ENCODE measurements at regions not wholly inside any gene's neighbourhood (a gene's known extent, or its start where the extent isn't known, plus 50 kb on each side); places are given as distances from the start of the nearest gene placed in this dataset.
A peak's percentile ranks its signal among the peaks of the same experiment; 100 is the strongest.

DNA sequence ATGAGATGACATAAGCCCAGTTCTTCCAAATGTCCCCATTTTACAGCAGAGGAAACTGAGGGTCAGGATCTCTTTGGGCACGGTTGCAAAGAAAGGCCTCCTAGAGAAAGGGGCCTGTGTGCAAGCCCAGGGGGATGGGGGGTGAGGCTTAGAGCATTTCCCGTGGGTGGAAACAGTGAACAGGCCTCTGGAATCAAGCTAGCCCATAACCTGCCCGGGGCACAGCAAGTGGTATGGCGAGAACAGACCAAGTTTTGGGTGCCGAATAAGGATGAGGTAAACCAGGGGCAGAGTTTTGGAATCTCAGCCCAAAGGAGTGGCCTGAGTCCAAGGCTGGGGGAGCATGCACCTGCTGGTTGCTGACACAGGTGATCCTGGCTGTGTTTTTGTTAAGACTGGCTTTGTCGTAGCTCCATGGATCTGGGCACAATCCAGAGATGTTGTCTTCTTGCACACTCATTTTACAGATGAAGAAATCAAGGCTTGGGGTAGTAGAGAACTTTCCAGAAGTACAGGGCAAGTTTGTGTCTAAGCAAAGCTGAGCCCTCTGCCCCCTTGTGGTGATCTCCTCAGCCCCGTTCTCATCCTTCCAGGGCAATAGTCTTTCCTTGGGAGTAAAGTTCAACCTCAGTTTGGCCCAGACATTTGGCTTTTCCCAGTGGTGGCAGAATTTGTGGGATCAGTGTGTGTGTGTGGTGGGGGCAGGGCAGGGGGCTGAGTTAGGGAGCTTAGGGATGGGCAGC, 53.5 kb upstream of the MYEOV start:
- peaks cover 0 to 12% (median 8%) of the 10 kb centered on the region in 9 donors for H3K4me1 ChIP-seq
- ATAC-seq = peak in 1 of 8 donors; percentile 12
- 95 to 97% methylated on average over 7 of the region's 7 CpGs for WGBS, 2 donors
- no peak for DNase-seq
- intact Hi-C loops (cut with DNase I) = loop anchor here in 1 of 10 donors (10.0 kb wide), 1 partner anchor 106 kb away; no protein-coding TSS in a partner anchor
- TF ChIP-seq CTCF (IDR thresholded peaks at IDR 0.05) = peak in 5 of 9 donors; percentile 21 to 47 (median 33)
- no peaks in the 10 kb centered on the region for H3K9me3 ChIP-seq
- no peaks in the 10 kb centered on the region for H3K27me3 ChIP-seq
- no peaks in the 10 kb centered on the region for H3K36me3 ChIP-seq
- no peak overlapping the region for H3K27ac ChIP-seq
- H3K4me3 ChIP-seq = no peak overlapping the region

DNA sequence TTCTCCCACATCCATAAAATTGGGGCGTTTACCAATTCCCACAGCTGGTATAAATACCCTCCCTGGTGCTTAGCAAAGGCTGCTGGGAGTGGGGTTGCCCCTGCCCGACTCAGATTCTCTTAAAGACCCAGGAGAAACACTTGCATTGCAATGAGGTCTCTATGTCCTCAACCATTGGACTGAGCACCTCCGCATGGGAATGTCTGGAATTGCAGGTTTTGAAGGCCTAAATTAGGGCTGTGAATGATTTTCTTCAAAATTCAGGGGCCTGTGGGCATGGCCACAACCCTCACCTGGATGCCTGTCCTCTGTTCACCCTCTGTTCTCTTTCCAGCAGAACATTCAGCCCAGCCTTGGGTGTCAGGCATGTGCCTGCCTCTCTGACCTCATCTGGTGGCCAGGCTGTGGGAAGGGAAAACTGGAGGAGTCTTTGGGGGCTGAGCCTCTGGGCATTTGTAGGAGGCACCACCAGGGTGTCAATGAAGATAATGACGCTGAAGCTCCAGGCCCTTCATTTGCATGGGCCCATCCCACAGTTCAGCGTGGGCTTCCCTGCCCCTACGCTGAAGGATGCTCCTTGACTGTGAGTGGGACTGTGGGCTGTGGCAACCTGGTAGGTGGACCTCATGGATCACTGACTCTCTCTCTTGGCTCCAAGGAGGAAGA, 52.7 kb upstream of the MYEOV start:
- intact Hi-C loops (cut with DNase I) = loop anchor here in 1 of 10 donors (10.0 kb wide), 1 partner anchor 106 kb away; no protein-coding TSS in a partner anchor
- ATAC-seq (no peak), DNase-seq (no peak)
- Histone ChIP-seq H3K4me1 (peaks cover 0 to 15% (median 9%) of the 10 kb centered on the region in 9 donors), H3K4me3 (no peak overlapping the region), H3K27ac (no peak overlapping the region), H3K36me3 (no peaks in the 10 kb centered on the region), H3K27me3 (no peaks in the 10 kb centered on the region), H3K9me3 (no peaks in the 10 kb centered on the region)
- no peak for TF ChIP-seq CTCF (IDR thresholded peaks at IDR 0.05)
- 96 to 97% methylated on average over 6 of the region's 6 CpGs for WGBS, 2 donors

DNA sequence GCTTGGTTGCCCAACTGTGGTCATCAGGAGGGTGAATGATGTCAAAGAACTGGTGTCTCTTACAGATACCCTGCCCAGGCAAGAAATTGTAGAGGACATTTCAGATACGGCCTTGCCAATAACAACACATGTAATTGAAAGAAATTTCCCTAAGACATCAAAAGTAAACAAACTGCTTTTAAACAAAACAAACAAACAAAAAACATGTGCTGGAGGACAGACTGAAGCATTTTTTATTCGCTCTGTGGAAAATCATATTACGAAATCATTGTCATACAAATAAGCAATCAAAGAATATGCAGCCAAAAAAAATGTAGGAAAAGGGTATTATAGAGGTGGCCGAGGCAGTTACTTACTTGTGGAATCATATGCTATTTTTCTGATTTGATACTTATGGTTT, 52.1 kb upstream of the MYEOV start:
- Histone ChIP-seq H3K36me3 (no peaks in the 10 kb centered on the region), H3K4me1 (peaks cover 0 to 15% (median 9%) of the 10 kb centered on the region in 9 donors), H3K27me3 (no peaks in the 10 kb centered on the region), H3K4me3 (no peak overlapping the region), H3K27ac (no peak overlapping the region), H3K9me3 (no peaks in the 10 kb centered on the region)
- 90 to 96% methylated on average over 4 of the region's 4 CpGs for WGBS, 2 donors
- TF ChIP-seq CTCF (IDR thresholded peaks at IDR 0.05) = no peak
- DNase-seq = no peak
- no peak for ATAC-seq
- intact Hi-C loops (cut with DNase I) = loop anchor here in 1 of 10 donors (10.0 kb wide), 1 partner anchor 107 kb away; no protein-coding TSS in a partner anchor

DNA sequence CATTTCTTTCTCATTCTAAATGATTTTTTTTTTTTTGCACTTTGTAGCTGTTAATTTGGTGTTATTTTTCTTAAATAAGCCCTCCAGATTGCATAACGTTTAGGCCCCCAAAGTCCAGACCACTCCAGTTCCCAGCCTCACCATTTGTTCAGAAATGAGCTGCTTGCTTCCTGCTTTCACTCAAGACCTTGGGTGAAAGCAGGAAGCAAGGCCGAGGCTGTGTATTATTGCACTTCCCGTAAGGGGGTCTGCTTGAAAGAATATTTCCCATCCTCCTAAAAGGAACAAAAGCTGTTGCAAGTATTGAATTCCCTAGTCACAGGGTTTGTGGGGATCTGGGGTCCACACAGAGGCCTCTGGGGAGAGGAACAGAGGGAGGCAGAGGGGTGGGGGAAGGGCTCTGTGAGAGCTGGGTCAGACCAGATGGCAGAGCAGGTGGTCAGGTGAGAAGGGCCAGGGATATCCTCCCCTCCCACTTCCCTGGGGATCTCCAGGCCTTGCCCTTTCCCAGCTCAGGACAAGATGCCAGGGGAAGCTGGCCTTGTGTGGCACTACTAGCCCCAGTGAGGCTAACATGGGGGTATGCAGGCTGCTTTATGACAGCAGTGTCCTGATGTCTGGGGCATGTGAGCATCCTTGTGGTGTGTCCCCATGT, 51.6 kb upstream of the MYEOV start:
- H3K27ac ChIP-seq = peak overlapping the region in 1 of 10 donors; percentile 36
- no peak overlapping the region for H3K4me3 ChIP-seq
- TF ChIP-seq CTCF (IDR thresholded peaks at IDR 0.05) = no peak
- intact Hi-C loops (cut with DNase I) = loop anchor here in 1 of 10 donors (10.0 kb wide), 1 partner anchor 108 kb away; no protein-coding TSS in a partner anchor
- no peak for DNase-seq
- no peak for ATAC-seq
- 48 to 63% methylated on average over 3 of the region's 3 CpGs for WGBS, 2 donors
- no peaks in the 10 kb centered on the region for H3K27me3 ChIP-seq
- no peaks in the 10 kb centered on the region for H3K36me3 ChIP-seq
- no peaks in the 10 kb centered on the region for H3K9me3 ChIP-seq
- H3K4me1 ChIP-seq = peaks cover 0 to 15% (median 9%) of the 10 kb centered on the region in 9 donors

Measured in heart right ventricle (tissue), 16 donors.